Uterus (tissue), 2 donors: ENCODE measurements at regions not wholly inside any gene's neighbourhood (a gene's known extent, or its start where the extent isn't known, plus 50 kb on each side); places are given as distances from the start of the nearest gene placed in this dataset.

ENCODE experiments used
- POLR2A ChIP-seq, 2 donors: fragments of 450-650 bp; IDR thresholded peaks; one replicate each; pipeline ENCODE4 v1.6.1; 2016; ENCODE audit warnings: antibody characterized with exemption in 2 of 2, mild to moderate bottlenecking in 1 of 2, moderate library complexity in 1 of 2
- TF ChIP-seq, protein P1 (sequence below), 4 experiments: fragments of 200-600 bp in 2 of 4; fragments of 450-650 bp in 2 of 4; sonication (generic) in 2 of 4; IDR thresholded peaks; one replicate each; pipeline ENCODE4 v1.5.1; 2016 to 2019; ENCODE audit warnings: antibody characterized with exemption in 4 of 4, mild to moderate bottlenecking in 2 of 4, moderate library complexity in 1 of 4

DNA sequence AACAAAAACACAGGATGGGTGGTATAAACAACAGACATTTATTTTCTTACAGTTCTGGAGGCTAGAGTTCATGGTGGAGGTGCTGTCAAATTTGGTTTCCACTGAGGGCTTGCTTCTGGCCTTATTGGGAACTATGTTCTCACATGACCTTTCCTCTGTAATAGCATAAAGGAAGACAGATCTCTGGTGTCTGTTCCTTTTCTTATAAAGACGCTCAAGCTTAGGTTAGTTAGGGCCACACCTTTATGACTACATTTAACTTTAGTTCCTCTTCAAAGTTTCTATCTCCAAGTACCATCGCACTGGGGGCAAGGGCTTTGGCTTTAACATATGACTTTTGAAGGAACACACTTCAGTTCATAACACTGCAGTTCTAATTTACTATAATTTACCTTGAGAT, 543.8 kb upstream of the CPEB2 start:
- TF ChIP-seq, protein P1, sequence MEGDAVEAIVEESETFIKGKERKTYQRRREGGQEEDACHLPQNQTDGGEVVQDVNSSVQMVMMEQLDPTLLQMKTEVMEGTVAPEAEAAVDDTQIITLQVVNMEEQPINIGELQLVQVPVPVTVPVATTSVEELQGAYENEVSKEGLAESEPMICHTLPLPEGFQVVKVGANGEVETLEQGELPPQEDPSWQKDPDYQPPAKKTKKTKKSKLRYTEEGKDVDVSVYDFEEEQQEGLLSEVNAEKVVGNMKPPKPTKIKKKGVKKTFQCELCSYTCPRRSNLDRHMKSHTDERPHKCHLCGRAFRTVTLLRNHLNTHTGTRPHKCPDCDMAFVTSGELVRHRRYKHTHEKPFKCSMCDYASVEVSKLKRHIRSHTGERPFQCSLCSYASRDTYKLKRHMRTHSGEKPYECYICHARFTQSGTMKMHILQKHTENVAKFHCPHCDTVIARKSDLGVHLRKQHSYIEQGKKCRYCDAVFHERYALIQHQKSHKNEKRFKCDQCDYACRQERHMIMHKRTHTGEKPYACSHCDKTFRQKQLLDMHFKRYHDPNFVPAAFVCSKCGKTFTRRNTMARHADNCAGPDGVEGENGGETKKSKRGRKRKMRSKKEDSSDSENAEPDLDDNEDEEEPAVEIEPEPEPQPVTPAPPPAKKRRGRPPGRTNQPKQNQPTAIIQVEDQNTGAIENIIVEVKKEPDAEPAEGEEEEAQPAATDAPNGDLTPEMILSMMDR (IDR thresholded peaks at IDR 0.05): no peak
- TF ChIP-seq POLR2A (IDR thresholded peaks at IDR 0.05): no peak
